ENCODE measurements at regions not wholly inside any gene's neighbourhood (a gene's known extent, or its start where the extent isn't known, plus 50 kb on each side); places are given as distances from the start of the nearest gene placed in this dataset.

DNA sequence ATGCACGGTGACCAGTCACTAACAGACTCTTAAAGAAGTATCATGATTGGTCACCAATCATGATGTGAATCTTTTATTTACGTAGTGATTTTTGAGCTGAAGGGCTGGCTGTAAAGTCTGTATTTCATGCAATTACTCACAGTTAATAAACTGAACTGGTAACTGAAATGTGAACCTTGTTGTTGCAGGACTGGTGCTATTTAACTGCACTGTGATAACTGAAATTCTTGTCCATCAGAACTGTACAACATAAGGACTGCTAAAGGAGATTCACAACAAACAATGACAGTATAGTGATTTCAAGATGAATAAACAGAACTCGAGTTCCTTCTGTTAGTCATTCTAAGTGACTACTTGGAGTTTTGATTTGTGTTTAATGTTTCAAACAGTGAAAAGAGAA, 316.6 kb downstream of the TPBG start:
- no peak for DNase-seq

DNA sequence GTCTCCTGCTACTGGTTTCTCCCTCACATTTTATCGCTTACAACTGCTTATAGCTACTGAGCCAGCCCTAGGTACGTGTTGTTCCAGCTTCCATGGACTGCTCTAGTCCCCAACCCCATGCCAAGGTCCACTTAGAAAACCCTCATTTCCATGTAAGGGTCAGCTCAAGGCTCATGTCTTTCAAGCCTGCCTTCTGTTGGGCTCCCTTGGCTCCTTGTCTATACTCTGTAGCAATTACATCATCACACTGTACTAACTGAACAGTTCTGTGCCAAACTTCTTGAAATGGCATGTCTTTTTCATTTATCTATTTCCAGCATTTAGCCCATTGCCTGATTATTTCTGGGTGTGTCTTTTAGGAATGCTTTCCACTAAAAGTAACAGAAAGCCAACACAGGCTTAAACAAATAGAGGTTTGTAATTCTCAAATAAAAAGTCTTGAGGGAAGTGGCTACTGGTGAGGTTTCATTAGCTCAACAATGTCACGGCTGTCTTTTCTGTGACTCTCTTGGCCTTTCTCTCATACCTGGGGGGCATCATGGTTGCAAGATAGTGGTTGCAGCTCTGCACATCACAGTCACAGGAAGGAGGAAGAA, 317.6 kb downstream of the TPBG start:
- DNase-seq = no peak

DNA sequence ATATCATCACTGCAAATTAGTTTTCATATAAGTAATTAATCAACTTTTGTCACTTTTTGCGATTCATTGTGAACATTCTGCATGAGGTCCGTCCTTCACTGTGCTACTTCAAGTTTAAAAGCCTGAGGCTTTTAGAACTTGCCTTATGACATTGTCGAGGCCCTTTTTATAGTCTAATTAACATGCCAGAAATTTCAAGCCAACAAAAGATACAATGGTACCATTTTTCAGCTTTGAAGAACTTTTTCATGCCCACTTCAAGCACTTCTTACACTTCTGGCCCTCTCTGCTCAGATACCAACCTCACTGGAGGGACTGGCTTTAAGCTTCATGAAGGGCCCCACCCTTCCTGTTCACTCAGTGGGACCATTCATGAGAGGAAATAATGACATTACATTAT, 323.1 kb downstream of the TPBG start:
- DNase-seq = no peak

DNA sequence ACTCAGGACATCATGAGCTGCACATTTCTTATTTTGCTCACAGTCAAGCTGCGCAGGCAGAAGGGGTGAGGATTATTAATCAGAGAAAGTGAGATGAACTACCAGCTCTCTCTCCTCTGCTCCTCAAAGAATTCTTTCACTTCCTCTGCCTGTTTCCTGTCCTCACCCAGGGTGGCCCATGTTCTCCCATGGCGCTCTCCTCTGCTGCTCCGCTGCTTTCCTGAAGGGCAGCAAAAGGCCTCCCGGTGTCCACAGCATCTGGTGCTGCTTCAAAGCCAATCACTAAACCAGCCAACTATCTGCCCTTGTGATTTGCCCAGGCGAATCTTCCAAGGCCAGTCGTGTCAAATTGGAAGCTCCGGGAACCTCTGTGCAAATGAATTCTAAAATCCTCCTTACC, 324.2 kb downstream of the TPBG start:
- no peak for DNase-seq

DNA sequence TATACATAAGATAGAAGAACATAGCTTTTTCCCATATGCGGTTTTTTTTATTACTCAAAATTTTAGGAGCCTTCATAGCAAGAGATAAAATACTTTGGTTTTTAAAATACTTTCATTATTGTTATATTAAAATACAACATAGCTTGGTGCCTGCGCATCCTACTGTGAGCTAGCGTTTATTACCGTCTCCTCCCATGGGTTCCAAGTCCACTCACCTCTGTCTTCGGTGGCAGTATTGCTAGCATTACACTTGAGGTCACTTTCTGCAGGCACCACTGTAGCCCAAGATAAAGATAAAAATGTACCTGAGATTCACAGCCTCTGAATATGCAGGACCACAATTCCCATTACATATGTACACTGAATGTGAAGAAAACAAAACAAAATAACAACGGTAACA, 326.7 kb downstream of the TPBG start:
- no peak for DNase-seq

DNA sequence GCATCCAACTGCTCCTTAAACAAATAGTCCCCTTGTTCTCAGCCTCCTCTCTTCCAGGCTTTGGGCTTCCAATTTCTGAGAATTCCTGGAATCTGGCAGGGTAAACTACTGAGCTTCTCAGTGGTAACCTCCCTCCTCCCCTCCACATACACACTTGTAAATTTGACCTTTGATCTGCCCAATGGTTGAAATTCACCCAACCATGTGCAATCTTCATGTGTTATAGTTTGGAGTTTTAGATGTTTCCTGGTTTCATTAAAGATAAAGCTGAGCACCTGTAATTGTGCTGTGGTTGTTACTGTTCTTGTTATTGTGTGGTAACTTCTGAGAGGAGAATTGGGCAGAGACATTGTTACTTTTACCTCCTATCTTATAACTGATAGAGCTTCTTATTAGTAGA, 328.4 kb downstream of the TPBG start:
- DNase-seq = no peak

DNA sequence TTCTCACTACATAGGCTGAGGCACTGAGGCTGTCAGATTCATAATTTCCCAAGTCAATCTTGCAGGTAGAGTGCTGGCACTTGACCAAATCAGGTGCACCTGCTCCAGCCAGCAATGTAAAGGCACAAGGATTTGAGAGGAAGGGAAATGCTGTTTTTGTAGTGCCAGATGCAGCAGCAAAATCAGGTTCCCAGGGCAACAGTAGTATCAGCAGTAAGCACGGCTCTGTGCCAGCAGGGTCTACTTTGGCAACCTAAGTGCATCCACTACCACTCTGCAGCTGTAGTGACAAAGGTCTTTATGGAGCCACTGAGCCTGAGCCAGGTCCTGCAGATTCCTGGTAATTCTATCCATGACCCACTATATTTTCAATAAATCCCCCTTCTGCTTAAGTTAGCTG, 329.5 kb downstream of the TPBG start:
- no peak for DNase-seq

DNA sequence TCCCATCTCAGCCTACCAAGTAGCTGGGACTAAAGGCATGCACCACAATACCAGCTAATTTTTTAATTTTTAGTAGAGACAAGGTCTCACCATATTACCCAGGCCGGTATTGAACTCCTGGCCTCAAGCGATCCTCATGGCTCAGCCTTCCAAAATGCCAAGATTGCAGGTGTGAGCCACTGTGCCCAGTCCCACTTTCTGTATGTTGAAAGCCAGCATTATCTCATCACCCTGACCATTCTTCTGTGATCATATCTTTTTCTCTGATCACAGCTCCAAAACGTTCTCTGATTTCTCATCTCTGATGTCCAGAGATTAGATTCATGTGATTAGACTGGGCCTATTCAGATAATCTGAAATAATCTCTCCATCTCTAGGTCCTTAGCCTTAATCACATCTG, 337.7 kb downstream of the TPBG start:
- no peak for DNase-seq

DNA sequence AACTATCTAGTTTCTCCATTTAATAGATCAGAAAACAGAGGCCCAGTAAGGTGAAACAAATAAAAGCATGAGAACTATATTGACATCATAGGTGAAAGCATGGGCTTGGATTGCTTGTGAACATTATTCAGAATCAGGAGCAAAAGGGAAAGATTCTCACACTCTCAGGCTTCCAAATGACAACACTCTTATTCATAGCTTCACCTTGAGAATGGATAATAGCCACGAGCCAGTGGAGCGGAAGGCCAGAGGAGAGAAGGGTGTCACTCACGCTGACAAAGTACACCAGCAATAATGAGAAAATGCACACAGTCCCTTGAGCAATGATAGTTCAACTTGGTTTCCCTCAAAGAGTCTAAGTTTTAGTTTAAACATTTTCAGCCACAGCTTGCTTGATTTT, 339.0 kb downstream of the TPBG start:
- DNase-seq = no peak

DNA sequence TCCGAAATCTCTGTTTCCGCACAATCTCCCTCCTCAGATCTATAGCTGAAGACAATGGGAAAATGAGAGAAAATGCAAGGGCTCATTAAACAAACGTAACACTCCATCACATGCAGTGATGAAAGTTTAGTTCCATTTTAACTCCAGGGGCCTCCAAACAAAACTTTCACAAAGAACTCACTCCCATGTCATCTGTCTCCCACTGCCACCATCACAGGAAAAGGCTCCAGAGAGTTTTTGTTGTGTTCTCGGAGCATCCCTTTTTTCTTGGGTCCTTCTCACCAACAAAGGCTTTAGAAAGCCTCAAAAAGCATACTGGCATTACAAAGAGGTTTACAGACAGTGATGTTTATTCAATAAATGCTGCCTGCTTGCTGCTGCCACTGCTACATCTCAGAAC, 339.6 kb downstream of the TPBG start:
- no peak for DNase-seq

DNA sequence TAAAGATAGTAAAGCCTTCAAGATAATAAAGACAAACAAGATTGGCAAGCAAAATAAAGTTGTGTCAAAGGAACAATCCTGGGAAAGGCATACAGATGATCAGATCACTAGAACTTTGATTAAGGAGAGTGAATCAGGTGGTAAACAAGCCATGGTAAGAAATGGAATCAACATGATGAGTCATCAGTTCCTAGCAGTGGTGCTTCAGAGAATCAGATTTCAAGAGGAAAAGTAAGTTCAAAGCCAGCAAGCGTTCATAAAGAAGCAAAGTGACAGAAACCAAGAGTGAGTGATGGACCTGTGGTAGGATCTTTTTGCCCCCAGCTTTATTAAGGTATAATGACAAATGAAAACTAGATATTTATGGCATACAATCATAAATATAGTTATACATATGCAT, 340.4 kb downstream of the TPBG start:
- no peak for DNase-seq

DNA sequence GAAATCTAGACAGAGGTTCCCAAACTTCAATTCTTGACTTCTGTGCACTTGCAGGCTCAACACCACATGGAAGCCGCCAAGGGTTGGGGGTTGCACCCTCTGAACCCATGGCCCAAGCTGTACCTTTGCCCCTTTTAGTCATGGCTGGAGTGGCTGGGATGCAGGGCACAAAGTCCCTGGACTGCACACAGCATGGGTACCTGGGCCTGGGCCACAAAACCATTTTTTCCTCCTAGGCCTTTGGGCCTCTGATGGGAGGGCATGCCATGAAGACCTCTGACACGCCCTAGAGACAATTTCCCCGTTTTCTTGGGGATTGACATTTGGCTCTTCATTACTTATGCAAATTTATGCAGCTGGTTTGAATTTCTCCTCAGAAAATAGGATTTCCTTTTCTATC, 342.0 kb downstream of the TPBG start:
- DNase-seq = no peak

DNA sequence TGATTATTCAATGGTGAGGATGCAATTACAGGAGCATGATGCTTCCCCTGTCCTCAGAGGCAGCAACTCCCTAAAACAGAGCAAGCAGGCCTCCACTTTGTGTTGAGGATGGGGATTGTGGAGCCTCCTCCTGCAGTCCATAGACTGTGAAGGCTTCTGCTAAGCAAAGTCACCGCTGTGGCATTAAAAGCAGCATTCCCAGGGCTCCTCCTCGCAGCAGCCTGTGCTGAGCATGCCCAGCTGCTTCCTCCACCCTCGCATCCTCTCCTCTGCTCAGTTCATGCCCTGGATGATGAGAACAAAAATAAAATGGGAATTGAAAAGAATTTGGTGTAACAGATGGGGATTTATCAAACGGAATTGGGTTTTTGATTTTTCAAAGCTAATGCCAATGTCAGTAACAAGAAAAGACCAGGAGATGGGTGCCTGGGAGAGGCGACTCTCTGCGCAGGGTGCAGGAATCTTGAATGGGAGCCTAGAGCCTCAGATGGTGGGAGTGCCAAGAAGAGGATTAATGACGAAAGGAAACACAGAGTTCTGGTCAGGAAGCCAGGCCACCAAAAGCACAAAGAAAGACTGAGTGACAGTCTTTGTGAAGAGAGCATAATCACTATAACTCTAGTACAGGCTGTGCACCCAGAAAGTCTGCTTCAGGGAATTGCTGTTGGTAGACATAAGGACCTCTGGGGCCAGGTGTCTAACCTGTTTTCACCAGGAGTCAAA, 347.6 kb downstream of the TPBG start:
- DNase-seq = no peak

DNA sequence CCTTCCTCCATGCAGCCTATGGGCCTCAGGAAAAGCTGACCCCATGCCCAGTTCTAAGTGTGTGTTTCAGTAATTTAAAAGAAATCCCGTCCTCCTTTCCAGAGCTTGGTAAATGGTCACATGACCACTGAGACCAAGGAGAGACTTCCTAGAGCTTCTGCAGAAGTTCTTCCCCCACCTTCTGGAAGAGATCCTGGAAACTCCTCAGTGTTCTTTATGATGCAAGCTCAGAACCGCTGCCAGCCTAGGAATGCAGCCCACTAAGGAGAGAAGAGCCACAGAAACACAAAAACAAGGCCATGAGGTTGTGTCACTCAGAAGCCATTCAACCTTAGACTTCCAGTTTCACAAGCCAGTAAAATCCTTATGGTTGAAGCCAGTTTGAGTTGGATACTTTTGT, 348.4 kb downstream of the TPBG start:
- DNase-seq = peak; percentile 54

DNA sequence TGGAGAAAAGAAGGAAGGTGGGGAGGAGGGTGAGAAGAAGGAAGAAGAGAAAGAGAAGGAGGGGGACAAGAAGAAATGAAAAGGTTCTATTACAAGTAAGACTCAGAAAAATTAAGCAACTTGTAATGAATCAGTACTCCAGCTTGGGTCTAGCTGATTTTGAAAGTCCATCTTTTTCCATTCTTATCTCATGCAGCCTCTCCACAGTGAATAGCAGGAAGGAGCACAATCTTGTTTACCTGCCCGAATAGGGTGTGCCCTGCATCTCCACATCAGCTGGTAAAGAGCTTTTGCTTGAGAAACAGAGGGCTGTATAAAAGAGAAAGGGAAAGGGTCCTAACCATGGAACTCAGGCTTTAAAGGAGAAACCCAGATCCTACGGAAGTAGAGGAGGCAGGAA, 348.8 kb downstream of the TPBG start:
- no peak for DNase-seq

DNA sequence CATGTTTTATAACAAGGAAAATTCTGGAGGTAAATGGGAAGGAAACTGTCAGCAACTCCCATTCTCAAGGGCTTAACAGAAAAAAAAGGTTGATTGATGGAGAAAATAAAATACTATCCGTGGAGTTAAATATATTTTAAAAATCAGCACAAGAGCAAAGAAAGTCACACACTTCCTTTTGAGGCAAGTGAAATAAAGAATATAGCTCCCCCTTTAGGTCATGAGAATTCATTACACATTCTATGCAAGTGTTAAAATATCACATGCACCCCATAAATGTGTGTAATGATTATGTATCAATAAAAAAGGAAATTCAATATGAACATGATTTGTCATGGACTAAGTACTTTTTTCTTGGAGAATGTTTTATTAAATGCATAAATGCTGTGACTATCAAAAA, 349.2 kb downstream of the TPBG start:
- DNase-seq = no peak

DNA sequence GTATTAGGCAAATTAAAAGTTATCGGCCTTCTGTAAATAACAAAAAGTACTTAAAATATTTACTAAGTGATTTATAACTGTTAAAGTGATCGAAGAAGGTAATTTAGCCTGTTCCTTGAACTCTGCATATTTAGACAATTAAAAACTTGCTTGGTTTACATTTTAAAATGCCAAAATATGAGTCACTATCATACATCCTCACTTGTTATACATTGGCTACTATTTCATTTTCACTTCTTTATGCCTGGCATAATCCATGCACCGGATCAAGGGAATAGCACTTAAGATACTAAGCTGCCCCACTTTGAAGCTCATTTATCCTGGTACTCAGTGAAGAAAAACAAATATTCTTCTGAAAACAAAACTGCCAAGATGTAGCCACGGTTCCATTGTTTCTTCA, 344.6 kb downstream of the UBE3D start:
- no peak for DNase-seq

DNA sequence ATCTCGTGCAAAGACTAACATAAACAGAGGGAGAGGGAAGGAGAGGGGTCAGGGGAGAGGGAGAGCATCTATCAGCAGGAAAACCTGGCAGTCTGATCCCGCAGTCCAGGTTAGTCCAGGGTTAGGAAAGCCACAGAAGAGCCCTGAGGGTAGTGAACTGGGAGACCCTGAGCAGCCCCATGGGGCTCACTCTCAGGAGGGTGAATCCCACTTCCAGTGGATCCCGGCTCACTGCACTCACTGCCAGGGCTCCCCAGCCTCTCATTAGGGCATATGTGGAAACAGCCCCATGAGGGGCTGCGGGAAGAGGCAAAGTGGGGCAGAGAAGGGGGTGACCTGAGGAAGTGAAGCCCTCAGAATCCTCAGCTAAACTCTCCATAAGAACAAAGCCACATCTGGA, 329.9 kb downstream of the UBE3D start:
- DNase-seq = no peak

DNA sequence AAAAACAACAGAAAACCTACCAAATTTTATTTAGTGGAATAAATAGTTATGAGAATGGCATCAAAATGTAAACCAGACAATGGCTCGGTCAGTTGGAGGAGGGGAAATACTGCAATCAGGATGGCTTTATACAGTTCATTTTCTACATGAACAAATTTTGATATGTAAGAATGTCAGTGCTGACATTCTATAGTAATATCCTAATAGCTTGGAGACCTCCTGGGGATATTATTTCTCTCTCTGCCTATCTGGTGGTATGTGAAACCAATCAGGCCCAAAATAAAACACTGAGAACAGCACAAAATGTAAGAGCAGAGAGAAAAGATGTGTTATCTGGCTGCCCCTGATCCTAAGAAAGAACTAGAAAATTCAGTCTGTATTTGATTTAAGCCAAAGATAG, 327.7 kb downstream of the UBE3D start:
- no peak for DNase-seq

DNA sequence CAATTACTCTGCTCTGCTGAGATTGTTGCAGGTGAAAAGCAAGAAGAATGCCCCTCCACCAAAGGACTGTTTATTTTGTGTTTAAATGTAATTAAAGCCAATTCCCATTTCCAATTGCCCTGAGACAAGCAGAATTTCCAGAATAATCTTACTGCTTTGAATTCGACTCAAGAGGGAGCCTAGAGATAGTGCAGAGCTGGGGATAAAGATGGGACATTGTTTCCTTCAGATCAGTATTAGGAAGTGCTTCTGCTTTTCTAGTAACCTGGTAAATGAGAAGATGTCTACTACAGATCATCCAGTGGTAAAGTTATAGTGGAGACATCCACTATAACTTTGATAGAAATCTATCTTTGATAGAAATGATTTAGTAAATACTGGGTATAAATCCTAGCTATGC, 326.9 kb downstream of the UBE3D start:
- DNase-seq = no peak

DNA sequence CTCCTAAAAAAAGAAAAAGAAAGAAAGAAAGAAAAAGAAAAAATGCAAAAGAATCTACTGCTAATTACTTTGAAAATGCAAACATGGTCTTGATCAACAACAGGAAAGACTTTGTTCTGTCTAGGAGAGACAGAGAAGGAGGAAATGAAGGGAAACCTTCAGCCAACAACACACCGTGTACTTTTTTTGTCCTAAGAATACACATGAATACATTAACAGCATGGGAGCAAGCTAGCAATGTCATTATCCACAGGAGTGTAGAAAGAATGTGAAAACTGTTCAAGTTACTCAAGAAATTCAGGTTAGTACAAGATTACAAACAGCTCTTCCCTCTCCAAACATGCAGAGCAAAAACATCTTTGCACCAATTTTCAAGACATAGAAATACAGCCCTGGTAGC, 326.3 kb downstream of the UBE3D start:
- no peak for DNase-seq

DNA sequence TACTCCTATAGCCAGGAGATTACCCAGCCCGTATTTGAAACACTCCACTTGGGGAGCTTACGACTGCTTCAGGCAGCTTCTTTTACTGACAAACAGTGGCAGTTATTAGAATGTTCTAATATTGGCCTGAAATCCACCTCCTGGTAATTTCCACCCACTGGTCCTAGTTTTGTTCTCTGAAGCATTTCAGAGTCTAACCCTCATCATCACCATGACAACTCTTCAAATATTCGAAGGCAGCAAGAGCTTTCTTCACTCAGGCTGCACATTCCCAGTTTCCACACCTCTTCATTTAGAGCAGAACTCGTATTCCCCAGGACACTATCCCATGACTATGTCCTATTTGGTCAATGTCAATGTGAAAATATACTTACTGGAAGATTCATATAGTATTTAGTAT, 325.6 kb downstream of the UBE3D start:
- no peak for DNase-seq

DNA sequence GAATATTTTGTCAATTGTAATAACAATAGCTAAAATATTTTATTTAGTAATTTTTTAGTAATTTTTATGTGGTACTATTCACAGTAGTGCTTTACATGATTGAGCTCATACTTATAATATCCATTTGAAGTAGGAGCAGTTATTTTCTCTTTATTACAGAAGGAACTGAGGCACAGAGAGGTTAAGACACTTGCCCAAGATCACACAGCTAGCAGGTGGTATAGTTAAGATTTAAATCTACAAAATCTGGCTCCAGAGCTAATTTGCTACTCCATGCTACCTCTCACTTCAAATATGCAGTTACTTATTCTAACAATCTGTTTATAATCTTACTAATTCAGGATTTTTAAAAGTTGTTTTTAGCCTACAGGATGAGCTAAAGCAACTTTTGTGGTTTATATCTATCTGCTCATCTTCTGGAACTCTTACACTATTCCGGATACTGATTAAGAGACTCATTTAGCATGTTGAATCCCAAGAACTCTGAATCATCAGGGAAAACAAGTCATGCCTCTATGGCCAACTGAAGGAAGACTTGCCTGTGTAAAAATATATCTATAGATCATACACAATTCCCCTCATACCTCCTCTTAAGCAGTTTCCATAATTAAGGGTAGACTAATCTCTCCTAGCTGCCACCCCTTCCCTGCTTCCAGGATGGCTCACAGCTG, 324.2 kb downstream of the UBE3D start:
- no peak for DNase-seq

DNA sequence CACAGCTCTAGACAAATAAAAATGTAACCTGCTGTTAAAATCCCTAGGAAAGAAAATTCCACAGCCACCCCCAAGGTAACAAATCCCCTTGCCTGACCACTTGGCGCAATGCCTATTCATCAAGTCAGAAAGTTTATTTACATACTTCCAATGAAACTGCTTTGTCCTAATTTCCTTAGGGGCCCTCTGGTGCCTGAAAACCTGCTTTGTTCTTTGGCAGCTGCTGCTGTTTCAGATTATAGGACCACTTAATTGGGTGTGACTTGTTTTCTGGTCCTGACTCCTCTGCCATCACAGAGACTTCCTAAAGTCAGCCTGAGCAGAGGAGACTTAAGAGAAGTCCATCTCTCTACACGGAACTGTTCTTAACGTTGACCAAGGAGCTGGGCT, 323.6 kb downstream of the UBE3D start:
- DNase-seq = no peak
